ENCODE measurements at regions not wholly inside any gene's neighbourhood (a gene's known extent, or its start where the extent isn't known, plus 50 kb on each side); places are given as distances from the start of the nearest gene placed in this dataset.

DNA sequence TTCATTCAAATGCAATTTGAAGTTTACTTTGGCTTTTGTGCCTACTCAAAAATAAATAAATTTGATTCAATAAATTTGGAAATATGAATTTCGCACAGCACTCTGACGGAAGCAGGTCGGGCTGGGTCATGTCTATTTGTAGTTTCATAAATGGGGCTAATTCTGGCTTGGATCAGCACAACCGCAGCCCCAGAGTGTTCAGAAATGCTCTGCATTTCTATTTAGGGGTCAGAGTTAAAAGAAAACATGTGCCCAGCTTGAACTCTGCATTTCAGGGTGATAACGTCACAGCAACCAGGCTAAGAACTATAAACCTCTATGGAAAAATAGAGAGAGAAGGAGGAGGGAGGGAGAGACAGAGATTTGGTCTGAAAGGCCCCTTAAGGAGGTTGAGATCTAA lies 480.9 kb upstream of the NOX3 start:
- TF ChIP-seq, protein P1, sequence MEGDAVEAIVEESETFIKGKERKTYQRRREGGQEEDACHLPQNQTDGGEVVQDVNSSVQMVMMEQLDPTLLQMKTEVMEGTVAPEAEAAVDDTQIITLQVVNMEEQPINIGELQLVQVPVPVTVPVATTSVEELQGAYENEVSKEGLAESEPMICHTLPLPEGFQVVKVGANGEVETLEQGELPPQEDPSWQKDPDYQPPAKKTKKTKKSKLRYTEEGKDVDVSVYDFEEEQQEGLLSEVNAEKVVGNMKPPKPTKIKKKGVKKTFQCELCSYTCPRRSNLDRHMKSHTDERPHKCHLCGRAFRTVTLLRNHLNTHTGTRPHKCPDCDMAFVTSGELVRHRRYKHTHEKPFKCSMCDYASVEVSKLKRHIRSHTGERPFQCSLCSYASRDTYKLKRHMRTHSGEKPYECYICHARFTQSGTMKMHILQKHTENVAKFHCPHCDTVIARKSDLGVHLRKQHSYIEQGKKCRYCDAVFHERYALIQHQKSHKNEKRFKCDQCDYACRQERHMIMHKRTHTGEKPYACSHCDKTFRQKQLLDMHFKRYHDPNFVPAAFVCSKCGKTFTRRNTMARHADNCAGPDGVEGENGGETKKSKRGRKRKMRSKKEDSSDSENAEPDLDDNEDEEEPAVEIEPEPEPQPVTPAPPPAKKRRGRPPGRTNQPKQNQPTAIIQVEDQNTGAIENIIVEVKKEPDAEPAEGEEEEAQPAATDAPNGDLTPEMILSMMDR (conservative IDR thresholded peaks at IDR 0.05; ENCODE audit: low read depth, low read length), result no peak
- TF ChIP-seq BHLHE40 (IDR thresholded peaks at IDR 0.05; ENCODE audit: low read depth, low read length), result no peak
